CD4-positive, alpha-beta T cell treated with Interleukin-15 for 1 hour (primary cell): ENCODE measurements at regions not wholly inside any gene's neighbourhood (a gene's known extent, or its start where the extent isn't known, plus 50 kb on each side); places are given as distances from the start of the nearest gene placed in this dataset.

Experiments used
- DNase-seq: peaks from one replicate; pipeline ENCODE4 v3.0.0-alpha.2; 2020

DNA sequence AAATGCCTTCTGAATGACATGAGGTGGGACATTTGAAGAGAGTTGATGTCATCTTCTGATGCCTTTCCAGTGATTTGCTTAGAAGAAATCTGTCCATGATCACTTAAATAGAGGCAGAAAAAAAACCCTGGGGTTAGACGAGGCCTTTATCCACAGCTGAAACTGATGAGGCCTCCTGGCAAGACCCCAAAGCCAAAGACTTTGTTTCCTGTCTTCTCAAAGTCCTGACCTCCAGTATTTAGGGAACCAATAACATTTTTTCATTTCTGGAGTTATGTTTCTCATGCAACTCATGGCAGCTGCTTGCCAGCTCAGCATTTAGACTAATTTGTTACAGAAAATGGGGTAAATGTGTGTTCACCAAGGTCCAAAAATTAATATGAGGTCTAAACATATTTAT lies 248.0 kb upstream of the PRDM1 start:
- DNase-seq: no peak

DNA sequence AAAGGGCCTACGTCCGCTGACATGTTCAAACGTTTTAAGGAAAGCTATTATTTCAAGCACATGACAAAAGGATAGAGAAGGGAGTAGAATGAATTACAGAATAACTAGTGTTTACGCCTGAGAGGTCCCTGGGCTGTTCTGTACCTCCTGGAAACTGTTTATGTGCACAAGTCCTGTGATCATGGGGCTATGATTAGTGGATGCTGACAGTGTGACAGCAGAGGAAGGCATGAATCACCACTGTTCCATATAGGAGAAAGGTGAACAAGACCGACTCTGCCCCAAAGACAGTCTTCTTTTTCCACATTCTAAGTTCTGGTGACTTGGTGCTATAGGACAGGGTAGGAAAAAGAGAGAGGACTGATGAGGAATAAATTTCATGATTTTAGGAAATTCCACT lies 249.2 kb upstream of the PRDM1 start:
- no peak for DNase-seq

DNA sequence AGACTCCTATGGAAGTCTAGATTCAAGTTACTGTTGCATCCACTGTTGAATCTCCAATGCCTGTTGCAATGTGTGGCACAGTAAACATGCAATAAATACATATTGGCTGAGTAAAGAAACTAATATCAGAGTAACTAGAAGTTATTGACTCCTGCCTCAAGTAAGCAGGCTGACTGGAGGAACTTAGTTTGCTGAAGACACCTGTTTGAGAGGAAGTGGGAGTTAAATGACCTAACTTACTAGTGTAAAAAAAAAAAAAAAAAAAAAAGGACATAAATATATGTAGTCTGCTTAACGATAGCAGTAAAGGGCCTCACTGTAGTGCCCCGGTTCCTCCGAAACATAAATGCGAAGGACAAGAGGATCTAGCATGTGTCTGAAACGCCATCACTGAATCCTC lies 249.8 kb upstream of the PRDM1 start:
- no peak for DNase-seq

DNA sequence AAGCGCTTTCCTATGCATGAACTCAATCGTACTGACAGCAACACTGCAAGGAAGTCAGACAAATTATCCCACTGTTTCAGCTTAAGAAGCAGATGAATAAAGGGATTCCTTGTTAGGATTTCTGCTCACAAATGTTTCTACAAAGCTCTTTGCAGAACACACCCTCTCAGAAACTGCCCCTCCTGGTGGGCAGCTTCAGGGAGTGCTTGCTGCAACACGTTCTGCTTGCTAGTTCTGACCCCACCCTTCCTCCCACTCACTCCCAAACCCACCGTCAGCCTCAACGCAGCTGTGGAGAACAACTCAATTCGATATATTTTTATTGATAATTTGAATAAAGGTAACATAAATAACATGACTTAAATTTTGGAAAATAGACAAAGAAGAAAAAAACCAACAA lies 250.8 kb upstream of the PRDM1 start:
- DNase-seq: peak; percentile 28

DNA sequence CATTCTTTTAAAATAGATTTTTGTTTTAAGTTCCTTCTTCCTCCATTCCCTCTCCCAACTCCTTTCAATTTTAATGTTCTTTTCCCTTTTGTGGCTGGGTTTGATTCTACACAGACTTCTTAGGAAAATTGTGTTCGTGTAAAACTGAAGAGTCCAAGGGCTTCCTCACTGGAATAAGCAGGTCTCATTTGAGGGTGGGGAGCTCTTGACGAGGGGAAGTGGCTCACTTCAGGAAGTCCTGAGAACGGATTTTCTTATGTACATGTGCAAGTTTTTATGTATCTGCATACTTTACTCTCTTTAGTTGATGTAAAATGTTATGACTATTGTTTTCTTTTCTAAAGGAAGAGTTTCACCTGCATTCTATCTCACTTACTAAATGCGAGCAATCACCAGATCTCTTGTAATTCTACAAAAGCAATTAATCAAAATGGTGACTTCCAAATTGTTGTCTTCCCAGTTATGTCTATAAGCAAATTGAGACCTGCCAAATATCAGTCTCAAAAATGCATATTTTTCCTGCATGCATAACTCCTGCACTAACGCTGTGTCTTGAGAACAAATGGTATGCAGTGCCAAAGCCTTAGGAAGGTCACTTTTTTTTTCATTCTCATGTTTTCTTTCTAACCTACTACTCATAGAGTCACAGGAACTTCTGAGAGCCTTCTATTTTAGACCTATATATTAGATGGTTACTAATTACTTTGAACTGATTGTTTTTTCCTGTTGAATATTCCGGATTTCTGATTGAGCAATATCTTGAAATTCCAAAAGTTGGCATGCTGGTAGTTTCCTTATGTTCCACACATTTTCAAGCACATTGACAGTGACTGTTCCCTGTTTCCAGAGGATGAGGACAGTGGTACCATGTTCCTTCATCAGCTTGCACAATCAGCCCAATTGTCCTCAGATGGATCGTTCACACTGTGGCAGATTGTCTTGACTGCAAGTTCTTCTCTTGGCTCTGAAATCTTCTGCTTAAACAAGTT lies 251.9 kb upstream of the PRDM1 start:
- DNase-seq: no peak

DNA sequence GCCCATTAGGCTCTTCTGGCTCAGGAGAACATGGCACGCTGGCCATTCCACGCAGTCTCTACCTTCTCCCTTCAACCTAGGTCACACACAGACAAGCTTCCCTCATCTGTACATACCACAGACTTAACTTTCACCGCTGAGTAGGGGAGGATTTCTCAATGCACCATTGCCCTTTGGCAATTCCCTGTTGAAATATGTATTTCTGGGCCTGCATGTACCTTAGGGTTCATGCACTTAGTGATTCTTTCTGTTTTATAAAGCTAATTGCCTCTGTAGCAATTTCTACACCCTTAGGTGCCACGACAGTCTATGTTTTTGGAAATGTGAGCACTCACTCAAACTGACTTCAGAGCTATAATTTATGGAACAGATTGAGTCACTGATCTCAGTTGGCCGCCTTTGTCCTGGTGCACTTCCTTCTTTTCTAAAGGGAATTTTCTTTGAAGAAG lies 253.8 kb upstream of the PRDM1 start:
- no peak for DNase-seq

DNA sequence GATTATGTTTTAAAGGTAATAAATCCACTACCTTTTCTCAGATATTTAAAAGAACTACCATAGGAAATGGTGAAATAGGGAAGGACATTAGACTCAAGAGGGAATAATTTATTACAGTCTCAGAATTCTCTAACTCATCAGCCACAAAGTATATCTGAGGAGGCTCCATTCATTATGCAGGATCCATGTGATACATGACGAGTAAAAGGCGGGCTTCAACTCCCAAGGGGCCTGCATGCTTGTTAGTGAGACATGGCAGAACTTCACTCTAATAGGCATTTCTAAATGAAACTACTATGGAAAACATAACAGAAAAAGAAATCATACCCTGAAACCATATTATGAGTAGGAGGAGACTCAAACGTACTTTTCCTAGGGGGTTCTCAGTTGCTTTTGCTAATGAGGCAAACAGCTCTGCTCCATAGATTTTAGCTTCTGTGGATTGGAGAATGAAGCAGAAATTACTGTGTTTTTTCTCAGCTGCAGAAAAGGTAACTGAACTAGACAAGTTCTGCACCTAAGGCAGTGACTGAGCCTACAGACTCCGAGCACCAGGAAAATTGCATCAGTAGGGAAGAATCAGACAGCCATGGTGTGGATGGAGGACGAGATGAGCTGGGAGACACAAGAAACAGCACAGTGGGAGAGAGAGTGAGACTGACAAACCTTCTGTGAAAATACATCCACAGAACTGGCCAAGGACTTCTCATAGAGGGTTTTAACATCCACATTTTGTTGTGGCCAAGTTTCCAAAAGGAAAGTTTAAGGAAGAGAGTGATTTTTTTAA lies 254.6 kb upstream of the PRDM1 start:
- DNase-seq: no peak

DNA sequence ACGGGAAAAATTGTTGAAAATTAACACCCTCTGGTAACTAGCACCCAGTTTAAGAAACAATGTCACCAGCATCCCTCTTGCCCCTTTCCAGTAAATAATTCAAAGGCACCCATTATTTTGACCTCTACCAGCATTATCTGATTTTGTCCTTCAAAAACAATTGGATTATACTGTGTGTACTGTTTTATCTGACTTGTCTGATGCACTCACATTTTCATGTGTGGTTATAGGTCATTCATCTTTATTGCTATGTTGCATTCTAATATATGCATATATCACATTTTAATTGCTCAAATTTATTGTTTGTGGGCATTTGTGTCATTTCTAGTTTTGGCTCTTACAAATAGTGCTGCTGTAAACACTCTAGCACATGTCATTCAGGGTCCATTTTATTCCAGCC lies 260.9 kb upstream of the PRDM1 start:
- DNase-seq: no peak

DNA sequence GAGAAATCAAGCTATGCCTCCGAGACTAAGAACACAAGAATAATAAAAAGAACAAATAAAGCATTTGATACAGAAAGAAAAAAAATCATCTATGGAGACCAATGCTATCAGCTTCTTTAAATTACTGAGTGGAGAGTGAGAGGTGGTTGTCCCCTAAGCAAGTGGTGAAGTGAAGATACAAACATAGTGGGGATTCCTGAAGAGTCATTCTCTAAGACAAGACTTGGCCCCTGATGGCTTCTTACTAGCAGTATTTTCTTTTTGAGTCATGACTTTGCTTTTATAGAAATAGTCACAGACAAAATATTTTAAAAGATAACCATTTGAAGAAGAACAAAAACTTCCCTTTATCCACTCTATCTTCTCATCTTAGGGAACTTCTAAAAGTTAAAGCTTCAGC lies 261.4 kb upstream of the PRDM1 start:
- DNase-seq: no peak

DNA sequence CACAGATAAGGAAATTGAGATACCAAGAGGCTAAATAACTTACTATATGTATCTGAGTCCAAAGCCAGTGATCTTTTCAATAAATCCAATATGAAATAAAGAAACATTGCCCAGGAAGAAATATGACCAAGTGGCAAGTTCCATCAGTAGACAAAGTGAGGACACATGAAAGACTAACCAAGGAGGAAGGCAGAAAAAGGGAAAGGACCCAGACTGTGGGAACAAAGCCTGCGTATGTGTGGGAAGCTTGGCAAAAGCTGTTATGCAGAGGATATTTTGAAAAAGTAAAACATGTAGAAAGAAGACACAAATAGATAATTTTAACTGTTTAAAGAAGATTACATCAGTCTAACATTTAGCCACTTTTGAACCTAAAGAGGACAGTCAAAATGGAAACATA lies 264.4 kb upstream of the PRDM1 start:
- DNase-seq: no peak

DNA sequence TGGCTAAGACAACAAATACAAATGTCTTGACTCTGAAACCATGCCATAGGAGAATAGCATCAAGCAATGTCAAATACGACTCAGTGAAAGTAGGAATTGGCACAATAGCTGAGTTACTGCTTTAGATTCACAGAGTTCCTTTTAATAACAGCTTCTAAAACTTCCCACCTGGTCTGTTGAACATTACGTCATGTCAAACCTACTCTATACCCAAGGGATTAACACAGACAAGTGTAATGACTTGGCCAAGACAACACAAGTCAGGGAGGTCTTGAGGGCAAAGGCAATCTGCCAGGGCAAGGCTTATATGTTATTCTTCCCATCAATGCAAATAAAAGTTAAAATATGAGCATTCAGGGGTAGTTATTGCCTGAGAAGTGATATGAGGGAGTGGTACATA lies 265.1 kb upstream of the PRDM1 start:
- DNase-seq: no peak

DNA sequence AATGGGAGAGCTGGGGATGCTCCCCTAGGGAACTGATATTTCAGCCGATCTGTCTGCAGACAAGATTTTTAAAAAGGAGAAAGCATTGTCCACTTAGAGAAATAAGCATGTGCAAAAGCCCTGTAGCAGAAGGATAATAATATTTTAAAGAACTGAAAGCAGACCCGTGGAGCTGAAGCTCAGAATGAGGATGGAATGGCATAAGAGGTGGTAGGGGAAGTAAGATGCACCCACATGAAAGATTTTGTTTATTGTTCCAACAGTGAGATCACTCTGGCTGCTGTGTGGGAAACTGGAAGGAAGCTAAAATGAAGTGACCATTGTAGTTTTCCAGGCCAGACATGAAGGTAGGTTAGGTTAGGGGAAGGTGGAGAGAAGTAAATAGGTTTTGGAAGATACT lies 266.4 kb upstream of the PRDM1 start:
- no peak for DNase-seq

DNA sequence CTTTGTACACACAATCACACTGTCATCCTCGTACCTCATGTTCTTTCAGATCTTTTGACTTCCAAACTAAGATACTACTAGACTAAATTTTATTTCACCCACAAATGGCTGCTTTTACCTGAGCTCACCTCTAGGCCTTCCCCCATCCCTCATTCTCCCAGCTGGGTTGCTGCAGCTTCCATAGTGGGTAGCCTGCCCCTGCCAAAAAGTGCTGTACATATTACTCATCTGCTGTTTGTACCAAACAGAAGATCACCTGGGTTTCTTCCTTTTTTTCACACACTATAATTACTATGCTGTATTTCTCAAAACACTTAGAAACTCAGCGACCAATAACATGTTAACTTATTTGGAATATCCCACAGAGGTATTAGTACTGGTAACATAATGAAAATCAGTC lies 267.6 kb upstream of the PRDM1 start:
- DNase-seq: no peak

DNA sequence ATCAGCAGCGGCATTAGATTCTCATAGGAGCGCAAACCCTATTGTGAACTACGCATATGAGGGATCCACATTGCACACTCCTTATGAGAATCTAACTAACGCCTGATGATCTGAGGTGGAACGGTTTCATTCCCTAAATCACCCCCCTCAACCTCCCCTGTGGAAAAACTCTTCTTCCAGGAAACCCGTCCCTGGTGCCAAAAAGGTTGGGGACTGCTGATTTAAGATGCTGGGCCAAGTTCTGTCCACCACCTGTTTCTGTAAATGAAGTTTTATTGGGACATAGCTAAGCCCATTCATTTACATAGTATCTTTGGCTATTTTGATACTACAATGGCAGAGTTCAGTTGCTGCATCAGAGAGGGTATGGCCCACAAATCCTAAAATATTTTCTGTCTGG lies 268.2 kb upstream of the PRDM1 start:
- no peak for DNase-seq

DNA sequence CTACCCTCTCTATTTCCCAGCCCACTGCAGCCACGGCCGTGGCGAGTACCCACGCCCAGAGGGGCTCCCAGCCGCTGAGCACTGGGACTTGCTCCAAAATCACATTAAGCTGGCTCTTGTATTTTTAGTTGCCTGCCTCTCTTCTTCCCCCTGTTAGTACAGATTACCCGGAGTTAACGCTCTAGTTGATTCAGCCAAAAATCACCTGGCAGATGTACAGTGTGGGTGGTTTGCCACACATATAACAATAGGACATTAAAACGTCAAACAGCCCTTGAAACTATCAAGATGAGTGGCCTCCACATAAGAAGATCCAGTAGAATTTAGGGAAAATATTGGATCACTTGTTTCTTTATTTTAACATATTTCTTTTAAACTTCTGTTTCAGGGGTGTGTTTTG lies 268.8 kb upstream of the PRDM1 start:
- DNase-seq: no peak

DNA sequence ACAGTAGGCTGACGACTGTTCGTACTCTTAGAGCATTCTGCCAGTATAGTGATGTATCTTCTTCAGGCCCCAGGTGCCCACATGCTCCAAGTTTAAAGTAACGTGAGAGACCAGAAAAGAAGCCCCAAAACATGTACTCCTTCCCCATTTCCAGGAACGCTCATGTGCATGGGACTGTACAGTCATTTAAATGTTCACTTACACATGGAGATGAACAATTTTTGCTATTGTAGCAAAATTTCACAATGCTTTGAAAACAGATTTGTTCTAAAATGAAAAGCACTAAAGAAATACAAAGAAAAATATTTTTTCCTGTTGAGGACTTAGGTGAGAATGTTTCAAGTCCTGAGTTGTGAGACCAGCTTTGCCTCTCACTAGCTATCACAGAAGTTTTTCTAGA lies 269.3 kb upstream of the PRDM1 start:
- no peak for DNase-seq

DNA sequence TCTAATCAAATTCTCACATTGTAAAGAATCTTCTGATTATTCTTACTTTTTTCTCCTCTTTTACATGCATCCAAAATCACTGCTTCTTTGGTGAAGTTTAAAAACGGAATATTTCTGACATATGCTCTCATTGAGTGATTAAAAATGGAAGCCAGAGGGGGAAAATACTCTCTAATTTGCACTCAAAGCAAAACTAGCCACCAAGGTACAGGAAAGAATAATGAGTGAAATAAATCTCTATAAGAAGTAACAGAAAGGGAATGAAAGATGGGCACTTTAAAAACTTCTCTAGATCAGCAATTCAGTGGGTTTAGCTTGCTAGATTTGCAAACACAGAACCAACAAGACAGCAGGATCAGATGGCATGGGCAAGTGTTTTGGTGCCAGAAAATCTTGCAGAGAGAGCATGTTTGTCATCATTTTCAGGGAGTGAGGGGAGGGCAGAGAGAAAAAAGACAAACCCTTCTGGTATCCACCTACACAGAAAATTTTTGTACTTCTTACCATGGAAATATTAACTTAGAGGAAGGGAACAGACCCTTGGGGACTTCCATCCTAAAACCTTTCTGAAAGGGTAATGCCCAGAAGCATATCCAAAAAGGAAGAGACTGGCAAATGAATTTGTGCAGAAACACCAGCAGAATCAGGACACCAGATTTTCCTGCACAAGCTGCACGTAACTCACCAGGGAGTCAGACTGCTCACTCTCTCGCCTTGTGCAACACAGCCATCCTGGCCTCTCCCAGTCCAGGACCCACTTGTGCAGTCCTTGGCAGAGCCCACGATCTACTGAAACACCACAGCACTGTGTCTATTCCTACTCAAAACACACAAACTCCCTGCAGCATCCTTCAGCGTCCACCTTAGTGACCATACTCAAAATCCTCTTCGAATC lies 270.2 kb upstream of the PRDM1 start:
- DNase-seq: no peak

DNA sequence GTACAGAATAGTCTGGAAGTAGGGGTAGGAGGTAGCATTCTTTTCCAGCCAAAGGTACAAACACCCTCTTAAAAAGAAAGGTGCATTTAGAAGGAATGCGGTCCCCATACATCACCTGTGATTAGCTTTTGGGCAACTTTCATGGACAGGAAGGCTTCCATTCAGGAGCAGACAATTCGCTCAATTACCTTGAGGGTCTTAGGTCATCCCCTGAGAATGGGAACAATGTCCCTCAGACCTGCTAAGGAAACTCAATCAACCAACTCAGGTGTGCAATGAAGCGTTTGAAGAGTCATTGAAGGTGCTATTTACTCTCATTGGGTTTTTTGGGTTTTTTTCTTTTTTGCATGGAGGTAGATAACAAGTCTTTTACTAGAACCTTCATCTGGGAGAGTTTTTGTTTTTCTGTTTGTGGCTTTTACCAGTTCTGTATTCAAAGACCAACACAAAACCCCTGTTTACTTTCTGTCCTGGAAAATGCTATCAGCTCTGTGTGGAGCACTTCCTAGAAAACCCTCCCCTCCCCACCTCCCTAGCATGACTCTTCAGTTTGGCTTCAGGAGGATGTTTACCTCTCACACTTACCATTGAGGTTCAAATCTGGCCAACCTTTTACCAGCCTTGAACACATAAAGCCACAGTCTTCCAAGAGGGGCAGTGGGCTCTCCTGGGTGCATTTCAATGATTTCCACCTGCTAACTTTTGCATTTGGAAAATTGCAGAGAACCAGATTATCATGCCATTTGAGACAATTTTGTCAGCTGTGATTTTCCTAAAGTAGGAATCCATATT lies 271.2 kb upstream of the PRDM1 start:
- DNase-seq: no peak

DNA sequence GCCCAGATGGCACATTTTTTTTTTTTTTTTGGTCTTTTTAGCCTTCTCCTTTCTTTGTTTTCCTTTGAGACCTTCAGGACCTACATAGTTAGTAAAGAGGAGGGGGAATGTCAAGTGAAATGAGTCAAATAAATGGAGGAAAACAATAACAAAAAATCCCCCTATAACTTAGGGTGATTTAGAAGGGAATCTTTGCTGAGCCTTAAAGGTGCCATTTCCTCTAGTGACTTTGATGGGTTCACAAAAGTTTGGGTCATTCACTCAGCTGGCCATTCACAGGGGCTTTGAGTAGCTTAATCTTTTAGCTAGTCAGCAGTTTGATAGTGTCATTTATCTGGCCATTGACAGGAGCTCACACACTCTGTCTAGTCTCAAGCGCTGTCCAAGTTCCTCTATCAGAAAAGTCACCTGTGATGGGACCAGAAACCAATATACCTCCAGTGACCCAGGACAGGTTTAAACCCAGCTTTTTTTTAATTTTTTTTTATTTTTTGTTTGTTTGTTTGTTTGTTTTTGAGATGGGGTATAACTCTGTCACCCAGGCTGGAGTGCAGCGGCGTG lies 275.1 kb upstream of the PRDM1 start:
- no peak for DNase-seq

DNA sequence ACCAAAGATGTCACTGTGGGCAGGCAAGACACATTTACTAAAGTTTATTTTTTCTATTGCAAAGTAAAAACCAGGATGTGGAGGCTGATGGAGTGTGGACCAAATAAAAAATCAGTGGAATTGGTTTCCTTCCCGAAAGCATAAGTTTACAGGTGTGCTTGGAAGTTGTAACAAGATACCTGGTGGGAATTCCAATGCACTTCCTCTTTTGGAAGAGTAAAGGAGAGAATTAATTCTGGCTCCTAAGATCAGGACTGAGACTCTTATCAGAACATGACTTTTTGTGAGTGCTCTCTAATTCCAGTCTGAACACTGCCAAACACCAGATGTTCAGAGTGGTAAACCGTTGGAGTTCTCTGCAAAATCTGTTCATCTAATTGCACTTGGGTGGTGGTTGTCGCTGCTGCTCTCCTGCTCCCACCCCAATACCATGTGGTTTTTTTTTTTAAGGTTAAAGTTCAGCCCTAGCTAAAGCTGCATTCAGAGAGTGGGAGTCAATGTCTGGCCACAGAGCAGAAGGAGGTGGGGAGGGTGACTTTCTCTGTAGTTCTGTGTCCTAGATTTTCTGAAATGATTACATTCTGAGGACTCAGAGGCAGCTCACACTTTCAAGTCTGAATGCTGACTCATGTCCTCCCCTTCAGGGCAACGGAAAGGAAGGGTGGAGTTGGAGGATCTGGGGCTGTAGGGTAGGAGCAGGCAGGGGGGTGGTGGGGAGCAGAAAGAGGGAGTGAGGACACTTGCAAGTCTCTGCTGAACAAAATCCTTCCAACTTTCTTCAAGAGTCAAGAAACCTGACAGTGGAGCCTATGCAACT lies 275.8 kb upstream of the PRDM1 start:
- peak; percentile 45 for DNase-seq

DNA sequence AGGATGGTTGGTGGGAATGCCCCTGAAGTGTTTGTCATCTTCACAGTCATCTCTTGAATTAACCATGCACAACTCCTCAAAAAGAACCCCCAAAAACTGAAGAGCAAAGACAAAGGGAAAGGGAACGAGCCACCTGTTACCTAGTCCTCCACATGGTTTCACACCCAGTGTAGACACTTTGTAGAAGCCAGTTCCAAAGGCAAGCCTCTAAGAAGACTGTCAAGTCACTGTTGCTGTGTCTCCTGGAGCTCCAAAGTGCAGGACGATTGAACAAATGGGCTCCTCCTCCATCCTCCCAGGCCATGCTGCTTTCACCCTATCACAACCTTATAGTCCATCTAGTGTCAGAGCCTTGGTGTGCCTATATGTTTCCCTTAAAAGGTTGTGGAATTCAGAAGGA lies 277.6 kb upstream of the PRDM1 start:
- no peak for DNase-seq
